ENCODE measurements at regions not wholly inside any gene's neighbourhood (a gene's known extent, or its start where the extent isn't known, plus 50 kb on each side); places are given as distances from the start of the nearest gene placed in this dataset.

GRCh38 chr2:6288791-6289190 lies 576.9 kb downstream of the CMPK2 start:
- Histone ChIP-seq H3K23me2 (ENCODE audit: insufficient read length, low read depth, low read length, poor library complexity, severe bottlenecking) (no peaks in the 10 kb centered on the region), H3T11ph (ENCODE audit: low read length) (no peak overlapping the region), H3K79me2 (ENCODE audit: insufficient read depth, low read length) (no peaks in the 10 kb centered on the region), H3K23ac (ENCODE audit: insufficient read length, low read depth, low read length) (no peak overlapping the region), H2BK5ac (ENCODE audit: insufficient read length, low read length) (no peak overlapping the region), H2AK5ac (ENCODE audit: insufficient read length, low read length) (no peak overlapping the region), H3K27ac (ENCODE audit: insufficient read length, low read depth, low read length) (no peak overlapping the region), H3K4me2 (ENCODE audit: insufficient read depth, insufficient read length, low read length) (no peak overlapping the region), H2BK20ac (ENCODE audit: low read depth, low read length, poor library complexity, severe bottlenecking) (no peak overlapping the region), H3K18ac (ENCODE audit: insufficient read length, low read depth, low read length) (no peak overlapping the region), H2BK15ac (ENCODE audit: low read depth, low read length) (no peak overlapping the region), H3K79me1 (ENCODE audit: insufficient read depth, low read depth, low read length, poor library complexity, severe bottlenecking) (no peaks in the 10 kb centered on the region), H3K9me3 (ENCODE audit: control insufficient read depth, low read depth, low read length) (no peaks in the 10 kb centered on the region), H4K8ac (replicated peaks; ENCODE audit: insufficient read length, low read depth, low read length) (no peak overlapping the region), H2AFZ (ENCODE audit: low read length) (no peak overlapping the region), H3K14ac (ENCODE audit: insufficient read depth, low read length) (no peak overlapping the region), H3K56ac (ENCODE audit: insufficient read length, low read depth, low read length) (no peak overlapping the region), H4K20me1 (ENCODE audit: control insufficient read depth, insufficient read depth, insufficient read length) (no peaks in the 10 kb centered on the region), H3K4me1 (ENCODE audit: insufficient read depth, low read length) (no peaks in the 10 kb centered on the region), H4K91ac (ENCODE audit: insufficient read length, low read depth, low read length) (no peak overlapping the region), H4K5ac (ENCODE audit: insufficient read length, low read depth, low read length) (no peak overlapping the region), H2BK120ac (ENCODE audit: low read depth, low read length, poor library complexity, severe bottlenecking) (no peak overlapping the region), H3K9ac (ENCODE audit: extremely low read depth, insufficient read length, low read length) (no peak overlapping the region), H2BK12ac (ENCODE audit: insufficient read length, low read depth, low read length) (no peak overlapping the region), H3K27me3 (ENCODE audit: insufficient read depth, low read length) (no peaks in the 10 kb centered on the region), H3K4ac (ENCODE audit: low read depth, low read length) (no peak overlapping the region)
- Mint-ChIP-seq H3K36me3 (ENCODE audit: insufficient read depth in 1 of 3, low read depth in 3 of 3) (peaks cover 8 to 23% (median 18%) of the 10 kb centered on the region in 3 experiments), H3K9me3 (peaks cover 16 to 28% of the 10 kb centered on the region in 2 experiments), H3K4me1 (peaks cover 8 to 10% of the 10 kb centered on the region in 2 experiments), H3K4me3 (no peak overlapping the region), H3K27ac (no peak overlapping the region), H3K27me3 (ENCODE audit: low read depth) (no peaks in the 10 kb centered on the region)
- TF ChIP-seq, protein P1, sequence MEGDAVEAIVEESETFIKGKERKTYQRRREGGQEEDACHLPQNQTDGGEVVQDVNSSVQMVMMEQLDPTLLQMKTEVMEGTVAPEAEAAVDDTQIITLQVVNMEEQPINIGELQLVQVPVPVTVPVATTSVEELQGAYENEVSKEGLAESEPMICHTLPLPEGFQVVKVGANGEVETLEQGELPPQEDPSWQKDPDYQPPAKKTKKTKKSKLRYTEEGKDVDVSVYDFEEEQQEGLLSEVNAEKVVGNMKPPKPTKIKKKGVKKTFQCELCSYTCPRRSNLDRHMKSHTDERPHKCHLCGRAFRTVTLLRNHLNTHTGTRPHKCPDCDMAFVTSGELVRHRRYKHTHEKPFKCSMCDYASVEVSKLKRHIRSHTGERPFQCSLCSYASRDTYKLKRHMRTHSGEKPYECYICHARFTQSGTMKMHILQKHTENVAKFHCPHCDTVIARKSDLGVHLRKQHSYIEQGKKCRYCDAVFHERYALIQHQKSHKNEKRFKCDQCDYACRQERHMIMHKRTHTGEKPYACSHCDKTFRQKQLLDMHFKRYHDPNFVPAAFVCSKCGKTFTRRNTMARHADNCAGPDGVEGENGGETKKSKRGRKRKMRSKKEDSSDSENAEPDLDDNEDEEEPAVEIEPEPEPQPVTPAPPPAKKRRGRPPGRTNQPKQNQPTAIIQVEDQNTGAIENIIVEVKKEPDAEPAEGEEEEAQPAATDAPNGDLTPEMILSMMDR (conservative IDR thresholded peaks at IDR 0.05), result no peak
- DNase-seq, result no peak

All from H9 (cell line).